Spleen (tissue), 11 donors: ENCODE measurements at regions not wholly inside any gene's neighbourhood (a gene's known extent, or its start where the extent isn't known, plus 50 kb on each side); places are given as distances from the start of the nearest gene placed in this dataset.
A peak's percentile ranks its signal among the peaks of the same experiment; 100 is the strongest.

ENCODE experiments used
- DNase-seq: peaks from one replicate; pipeline ENCODE4 v3.0.0-alpha.2; 2020
- H3K27ac ChIP-seq, 8 donors: fragments of 200-600 bp; sonication (generic) in 7 of 8; 1 replicate in 4 of 8; 2 replicates in 4 of 8; pipeline versions ENCODE4 v1.5.0 to v1.8.0; 2016 to 2021; ENCODE audit warnings: inconsistent platforms in 4 of 8, mild to moderate bottlenecking in 4 of 8, moderate library complexity in 1 of 8
- H3K27me3 ChIP-seq, 7 donors: fragments of 200-600 bp; sonication (generic) in 6 of 7; replicated peaks in 1 of 7; 1 replicate in 4 of 7; 2 replicates in 3 of 7; pipeline versions ENCODE4 v1.5.0 to v1.8.0; 2016 to 2021; ENCODE audit warnings: inconsistent platforms in 3 of 7, mild to moderate bottlenecking in 1 of 7
- H3K36me3 ChIP-seq, 6 donors: fragments of 200-600 bp; sonication (generic) in 5 of 6; 1 replicate in 4 of 6; 2 replicates in 2 of 6; pipeline versions ENCODE4 v1.5.0 to v1.8.0; 2016 to 2021; ENCODE audit warnings: inconsistent platforms in 2 of 6
- H3K4me1 ChIP-seq, 6 donors: fragments of 200-600 bp; sonication (generic) in 5 of 6; 1 replicate in 3 of 6; 2 replicates in 3 of 6; pipeline versions ENCODE4 v1.5.0 to v1.8.0; 2016 to 2021; ENCODE audit warnings: inconsistent platforms in 3 of 6
- H3K4me3 ChIP-seq, 8 donors: fragments of 200-600 bp; sonication (generic) in 7 of 8; 1 replicate in 4 of 8; 2 replicates in 4 of 8; pipeline versions ENCODE4 v1.5.0 to v1.8.0; 2016 to 2021; ENCODE audit warnings: inconsistent platforms in 4 of 8, mild to moderate bottlenecking in 4 of 8, moderate library complexity in 2 of 8
- H3K9me3 ChIP-seq, 8 donors: fragments of 200-600 bp; sonication (generic) in 7 of 8; 1 replicate in 4 of 8; 2 replicates in 4 of 8; pipeline versions ENCODE4 v1.5.0 to v1.8.0; 2016 to 2021; ENCODE audit warnings: inconsistent platforms in 4 of 8
- POLR2A ChIP-seq, 3 donors: fragments of 450-650 bp; IDR thresholded peaks; one replicate each; pipeline ENCODE4 v1.5.1; 2017; ENCODE audit warnings: antibody characterized with exemption in 3 of 3, mild to moderate bottlenecking in 1 of 3
- POLR2AphosphoS5 ChIP-seq, 3 donors: sonication (generic); formaldehyde crosslinking; IDR thresholded peaks; one replicate each; pipeline ENCODE4 v1.5.1; 2017; ENCODE audit warnings: antibody characterized with exemption in 3 of 3
- WGBS, 5 donors: extraction: QIAGEN DNeasy Blood & Tissue Kit in 3 of 5; methylation state at CpG; one replicate each; pipeline versions ENCODE4 v1.1.5 to v1.1.7; 2013 to 2018; 5-methylcytosine and 5-hydroxymethylcytosine counted together
- intact Hi-C: fragments of 100-400 bp; cut with DNase I; formaldehyde crosslinking; loops from one replicate; pipeline ENCODE4 v1.15.0; 2023; ENCODE audit warnings: low total_unique reads
- TF ChIP-seq, protein P1 (sequence below), 11 experiments: fragments of 200-600 bp in 7 of 11; fragments of 450-650 bp in 4 of 11; sonication (generic) in 4 of 11; IDR thresholded peaks in 8 of 11; conservative IDR thresholded peaks in 3 of 11; 1 replicate in 7 of 11; 2 replicates in 4 of 11; pipeline versions ENCODE4 v1.4.0 to v1.8.0; 2016 to 2021; ENCODE audit warnings: antibody characterized with exemption in 11 of 11, inconsistent platforms in 4 of 11, mild to moderate bottlenecking in 1 of 11
- donor health status: healthy with polysubstance abuse.
- donor health status: DM: no; HTN: no; CAD: no; lungs with moderate emphysema.
- donor health status: DM: no; HTN: no; CAD: no.
- donor health status: Bipolar disorder and iron deficiency.
- donor health status: healthy.
- donor health status: DM: no; HTN: no; CAD: no.
- donor health status: DM: yes; HTN: yes; CAD: no.

DNA sequence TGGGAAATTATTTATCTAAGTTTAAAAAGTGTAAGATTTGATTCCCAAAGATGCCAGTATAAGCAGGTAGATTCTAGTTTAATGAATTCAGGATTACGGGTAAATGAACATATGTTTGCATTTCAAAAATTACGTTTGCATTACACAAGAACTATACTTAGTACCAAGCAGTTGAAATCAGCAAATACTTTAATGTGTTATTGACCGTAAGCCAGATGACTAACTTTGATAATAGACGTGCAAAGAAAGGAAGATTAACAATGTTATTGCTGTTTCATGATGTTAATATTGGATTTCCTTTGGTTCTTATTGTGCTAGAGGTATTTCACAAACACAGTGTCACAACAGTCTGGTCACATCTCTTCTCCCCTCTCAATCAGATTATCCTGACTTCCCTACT is 294.7 kb downstream of the TDRD15 start:
- H3K9me3 ChIP-seq = peaks cover 0 to 14% (median 0%) of the 10 kb centered on the region in 8 donors
- intact Hi-C loops = no loop called here
- 73 to 82% (median 76%) methylated on average over 4 of the region's 4 CpGs for WGBS, 5 donors
- no peaks in the 10 kb centered on the region for H3K27me3 ChIP-seq
- no peaks in the 10 kb centered on the region for H3K36me3 ChIP-seq
- H3K4me3 ChIP-seq = no peak overlapping the region
- H3K27ac ChIP-seq = no peak overlapping the region
- DNase-seq = no peak
- TF ChIP-seq, protein P1, sequence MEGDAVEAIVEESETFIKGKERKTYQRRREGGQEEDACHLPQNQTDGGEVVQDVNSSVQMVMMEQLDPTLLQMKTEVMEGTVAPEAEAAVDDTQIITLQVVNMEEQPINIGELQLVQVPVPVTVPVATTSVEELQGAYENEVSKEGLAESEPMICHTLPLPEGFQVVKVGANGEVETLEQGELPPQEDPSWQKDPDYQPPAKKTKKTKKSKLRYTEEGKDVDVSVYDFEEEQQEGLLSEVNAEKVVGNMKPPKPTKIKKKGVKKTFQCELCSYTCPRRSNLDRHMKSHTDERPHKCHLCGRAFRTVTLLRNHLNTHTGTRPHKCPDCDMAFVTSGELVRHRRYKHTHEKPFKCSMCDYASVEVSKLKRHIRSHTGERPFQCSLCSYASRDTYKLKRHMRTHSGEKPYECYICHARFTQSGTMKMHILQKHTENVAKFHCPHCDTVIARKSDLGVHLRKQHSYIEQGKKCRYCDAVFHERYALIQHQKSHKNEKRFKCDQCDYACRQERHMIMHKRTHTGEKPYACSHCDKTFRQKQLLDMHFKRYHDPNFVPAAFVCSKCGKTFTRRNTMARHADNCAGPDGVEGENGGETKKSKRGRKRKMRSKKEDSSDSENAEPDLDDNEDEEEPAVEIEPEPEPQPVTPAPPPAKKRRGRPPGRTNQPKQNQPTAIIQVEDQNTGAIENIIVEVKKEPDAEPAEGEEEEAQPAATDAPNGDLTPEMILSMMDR (IDR thresholded peaks at IDR 0.05 in 8 of 11, conservative IDR thresholded peaks at IDR 0.05 in 3 of 11) = no peak
- TF ChIP-seq POLR2AphosphoS5 (IDR thresholded peaks at IDR 0.05) = no peak
- TF ChIP-seq POLR2A (IDR thresholded peaks at IDR 0.05) = no peak
- H3K4me1 ChIP-seq = no peaks in the 10 kb centered on the region

DNA sequence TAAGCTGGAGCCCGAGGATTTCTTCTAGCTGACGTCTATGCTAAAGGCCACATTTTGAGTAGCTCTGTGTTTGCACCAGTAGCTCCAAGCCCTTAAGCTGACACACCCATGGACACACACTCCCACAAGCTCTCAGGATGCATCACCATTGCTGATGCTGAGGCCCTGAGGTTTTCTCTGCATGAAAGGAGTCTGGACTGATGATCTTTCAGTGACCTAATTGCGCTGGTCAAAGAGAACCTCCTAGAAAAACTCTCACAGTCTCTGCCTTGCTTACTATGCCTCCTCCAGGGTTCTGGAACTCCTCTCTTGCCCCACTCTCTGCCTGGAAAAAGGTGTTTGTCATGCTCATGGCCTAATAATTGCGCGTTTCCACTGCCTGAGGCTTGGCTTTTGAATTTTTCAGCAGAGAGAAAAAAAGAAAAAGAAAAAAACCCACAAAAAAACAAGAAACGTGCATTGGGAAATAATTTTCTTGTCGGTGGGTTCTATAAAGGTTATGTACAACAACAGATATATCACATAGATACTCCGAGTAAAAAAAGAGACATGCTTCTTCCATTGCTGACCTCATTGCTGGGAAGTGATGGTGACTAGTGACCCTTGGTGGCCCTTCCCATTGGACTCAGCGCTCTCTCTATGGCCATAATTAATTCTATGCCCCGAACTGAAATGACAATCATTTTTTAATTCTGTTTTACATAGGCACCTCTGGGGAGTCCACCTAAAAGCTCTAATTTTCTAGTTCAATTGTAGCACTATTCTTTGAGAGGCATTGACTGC is 297.0 kb downstream of the TDRD15 start:
- Histone ChIP-seq H3K4me1 (no peaks in the 10 kb centered on the region), H3K36me3 (no peaks in the 10 kb centered on the region), H3K4me3 (no peak overlapping the region), H3K27ac (no peak overlapping the region), H3K9me3 (peaks cover 0 to 12% (median 0%) of the 10 kb centered on the region in 8 donors), H3K27me3 (no peaks in the 10 kb centered on the region)
- intact Hi-C loops = no loop called here
- TF ChIP-seq POLR2AphosphoS5 (IDR thresholded peaks at IDR 0.05) (no peak), POLR2A (IDR thresholded peaks at IDR 0.05) (no peak)
- TF ChIP-seq, protein P1 (IDR thresholded peaks at IDR 0.05 in 8 of 11, conservative IDR thresholded peaks at IDR 0.05 in 3 of 11) = no peak
- WGBS, 5 donors = 86 to 96% (median 88%) methylated on average over 10 of the region's 10 CpGs
- DNase-seq = no peak

DNA sequence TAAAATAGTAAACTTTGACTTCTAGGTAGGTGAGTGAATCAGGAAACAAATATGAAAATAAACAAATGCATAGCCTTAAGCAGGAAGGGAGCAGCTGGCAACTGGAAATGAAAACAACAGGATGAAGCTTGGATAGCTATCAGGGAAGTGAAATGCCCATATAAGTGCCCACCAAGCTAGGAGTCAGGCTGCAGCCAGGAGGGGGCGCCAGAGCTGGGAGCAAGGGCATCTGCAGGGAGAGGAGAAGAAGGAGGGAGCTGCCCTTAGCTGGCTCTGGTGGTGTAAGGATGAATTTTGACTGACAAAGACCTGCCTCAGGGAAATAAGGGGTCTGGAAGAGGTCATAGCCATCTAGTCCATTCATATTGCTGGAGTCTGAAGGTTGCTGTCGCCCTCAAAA is 298.3 kb downstream of the TDRD15 start:
- H3K4me3 ChIP-seq = no peak overlapping the region
- H3K27ac ChIP-seq = no peak overlapping the region
- peaks cover 0 to 12% (median 0%) of the 10 kb centered on the region in 8 donors for H3K9me3 ChIP-seq
- DNase-seq = no peak
- no peaks in the 10 kb centered on the region for H3K27me3 ChIP-seq
- WGBS, 5 donors = 43 to 53% (median 48%) methylated on average over 2 of the region's 2 CpGs
- intact Hi-C loops = no loop called here
- H3K36me3 ChIP-seq = no peaks in the 10 kb centered on the region
- no peaks in the 10 kb centered on the region for H3K4me1 ChIP-seq
- TF ChIP-seq, protein P1 (IDR thresholded peaks at IDR 0.05 in 8 of 11, conservative IDR thresholded peaks at IDR 0.05 in 3 of 11) = peak in 3 of 11 experiments; percentile 16 to 32 (median 22)
- TF ChIP-seq POLR2AphosphoS5 (IDR thresholded peaks at IDR 0.05) (no peak), POLR2A (IDR thresholded peaks at IDR 0.05) (no peak)

DNA sequence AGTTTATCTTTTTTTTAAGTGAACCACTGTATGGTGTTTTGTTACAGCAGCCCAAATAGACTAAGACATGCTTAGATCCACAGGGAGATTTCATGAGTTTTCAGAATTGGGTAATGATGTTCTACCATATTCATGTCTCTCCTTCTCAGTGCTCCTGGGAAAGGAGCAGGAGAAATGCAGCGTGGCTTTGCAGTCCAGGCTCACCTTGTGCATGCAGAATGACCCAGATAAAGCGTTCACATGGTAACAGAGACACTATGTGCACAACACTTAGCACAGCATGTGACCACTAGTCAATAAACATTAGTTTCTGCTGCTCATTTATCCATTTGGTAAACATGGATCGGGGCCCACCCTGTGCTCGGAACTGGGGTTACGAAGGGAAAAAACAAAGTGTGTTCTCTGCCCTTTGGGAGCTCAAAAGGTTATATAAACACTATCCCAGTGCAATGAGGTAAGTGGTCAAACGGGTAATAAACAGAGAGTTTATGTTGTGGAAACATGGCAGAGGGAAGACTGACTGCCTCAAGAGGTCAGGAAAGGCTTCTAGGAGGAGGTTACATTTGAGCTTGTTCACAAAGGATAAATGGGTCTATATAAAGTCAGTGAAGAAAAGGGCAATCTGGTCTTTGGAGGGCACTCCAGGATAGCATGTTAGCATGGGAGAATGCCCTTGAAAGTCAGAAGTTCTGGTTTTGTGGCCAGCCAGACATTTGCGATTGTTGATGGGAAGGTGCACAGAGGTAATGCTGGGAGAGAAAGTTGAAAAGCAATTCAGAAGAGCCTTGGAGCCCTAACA is 299.2 kb downstream of the TDRD15 start:
- Histone ChIP-seq H3K27me3 (no peaks in the 10 kb centered on the region), H3K36me3 (no peaks in the 10 kb centered on the region), H3K27ac (peak overlapping the region in 1 of 8 donors; percentile 14), H3K4me1 (no peaks in the 10 kb centered on the region), H3K4me3 (no peak overlapping the region), H3K9me3 (peaks cover 0 to 12% (median 0%) of the 10 kb centered on the region in 8 donors)
- WGBS, 5 donors = 73 to 81% (median 80%) methylated on average over 7 of the region's 7 CpGs
- TF ChIP-seq POLR2AphosphoS5 (IDR thresholded peaks at IDR 0.05) = no peak
- TF ChIP-seq, protein P1 (IDR thresholded peaks at IDR 0.05 in 8 of 11, conservative IDR thresholded peaks at IDR 0.05 in 3 of 11) = no peak
- TF ChIP-seq POLR2A (IDR thresholded peaks at IDR 0.05) = no peak
- intact Hi-C loops = no loop called here
- no peak for DNase-seq
